PC-9 (cell line): ENCODE measurements at regions not wholly inside any gene's neighbourhood (a gene's known extent, or its start where the extent isn't known, plus 50 kb on each side); places are given as distances from the start of the nearest gene placed in this dataset.

ENCODE experiments used
- BruUV-seq: library from RNA; stranded (reverse); fragments of 400-500 nt; replicated peaks from 2 replicates; lab custom pipeline; 2021; lab: Mats Ljungman, UMichigan
- CTCF ChIA-PET: fragments of 300-600 bp; sonication (Branson Sonifier 250); formaldehyde crosslinking; loops from one replicate; lab custom pipeline; 2022; ENCODE audit warnings: antibody characterized with exemption; lab: Charles Lee
- POLR2A ChIA-PET: fragments of 300-600 bp; sonication (Branson Sonifier 250); formaldehyde crosslinking; loops from one replicate; lab custom pipeline; 2022; ENCODE audit warnings: antibody characterized with exemption; ENCODE audit not compliant: unreplicated experiment; lab: Charles Lee
- DNase-seq, 2 experiments: peaks; one replicate each; pipeline versions ENCODE4 v3.0.0 to v3.0.0-alpha.2; 2015 to 2022; ENCODE audit warnings: mixed read lengths in 1 of 2
- H2AFZ ChIP-seq: fragments of 200-600 bp; sonication (generic); 2 replicates; pipeline ENCODE4 v1.8.1; 2017; ENCODE audit warnings: antibody characterized with exemption
- H3F3A ChIP-seq: fragments of 200-600 bp; sonication (generic); 2 replicates; pipeline ENCODE4 v1.8.1; 2017; ENCODE audit warnings: antibody characterized with exemption, mild to moderate bottlenecking, low read depth; ENCODE audit not compliant: insufficient read depth
- H3K27ac ChIP-seq: fragments of 200-600 bp; sonication (generic); 2 replicates; pipeline ENCODE4 v1.6.1; 2016; ENCODE audit warnings: mixed run types
- H3K27me3 ChIP-seq: fragments of 200-600 bp; sonication (generic); 2 replicates; pipeline ENCODE4 v1.6.1; 2016; ENCODE audit warnings: low read depth, mixed run types; ENCODE audit not compliant: insufficient read depth
- H3K36me3 ChIP-seq: fragments of 200-600 bp; sonication (generic); 2 replicates; pipeline ENCODE4 v1.6.1; 2016; ENCODE audit warnings: low read depth, mixed run types
- H3K4me1 ChIP-seq: fragments of 200-600 bp; sonication (generic); replicated peaks from 2 replicates; pipeline ENCODE4 v1.6.1; 2016; ENCODE audit warnings: mixed run types; ENCODE audit not compliant: insufficient read depth
- H3K4me2 ChIP-seq: fragments of 200-600 bp; sonication (generic); 2 replicates; pipeline ENCODE4 v1.6.1; 2017; ENCODE audit warnings: mixed run types
- H3K4me3 ChIP-seq: fragments of 200-600 bp; sonication (generic); 2 replicates; pipeline ENCODE4 v1.6.1; 2016; ENCODE audit warnings: mixed run types
- H3K79me2 ChIP-seq: fragments of 200-600 bp; sonication (generic); 2 replicates; pipeline ENCODE4 v1.6.1; 2017; ENCODE audit warnings: low read depth, mixed run types
- H3K9me2 ChIP-seq: fragments of 200-600 bp; sonication (generic); 2 replicates; pipeline ENCODE4 v1.8.1; 2017; ENCODE audit warnings: mild to moderate bottlenecking; ENCODE audit not compliant: insufficient read depth
- H3K9me3 ChIP-seq: fragments of 200-600 bp; sonication (generic); 2 replicates; pipeline ENCODE4 v1.8.1; 2016; ENCODE audit warnings: low read depth; ENCODE audit not compliant: insufficient read depth
- H4K20me1 ChIP-seq: fragments of 200-600 bp; sonication (generic); 2 replicates; pipeline ENCODE4 v1.8.1; 2017; ENCODE audit not compliant: insufficient read depth
- EZH2 ChIP-seq: fragments of 200-600 bp; sonication (generic); IDR thresholded peaks from 2 replicates; pipeline ENCODE4 v1.8.0; 2017; ENCODE audit warnings: antibody characterized with exemption, low read depth
- intact Hi-C: fragments of 100-400 bp; cut with micrococcal nuclease; formaldehyde crosslinking; loops from one replicate; pipeline ENCODE4 v1.10.0; 2022; ENCODE audit not compliant: unreplicated experiment
- TF ChIP-seq, protein P1 (sequence below): fragments of 200-600 bp; sonication (generic); conservative IDR thresholded peaks from 2 replicates; pipeline ENCODE4 v1.6.1; 2017; ENCODE audit warnings: mixed run types, antibody characterized with exemption, mild to moderate bottlenecking, moderate library complexity

DNA sequence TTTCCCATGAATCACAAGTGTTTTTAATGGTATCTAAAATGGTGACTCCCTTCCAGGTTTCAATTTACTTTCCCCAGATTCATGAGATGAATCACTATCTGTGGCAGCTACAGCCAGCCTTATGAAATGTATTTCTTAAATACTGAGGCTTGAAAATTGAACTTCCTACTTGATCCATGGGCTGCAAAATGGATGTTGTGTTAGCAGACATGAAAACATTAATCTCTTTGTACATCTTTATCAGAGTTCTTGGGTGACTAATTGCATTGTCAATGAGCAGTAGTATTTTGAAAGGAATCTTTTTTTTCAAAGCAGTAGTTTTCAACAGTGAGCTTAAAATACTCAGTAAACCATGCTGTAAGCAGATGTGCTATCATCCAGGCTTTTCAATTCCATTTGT, 250.8 kb downstream of the SLC6A15 start:
- ChIA-PET POLR2A (no interaction called here), CTCF (no interaction called here)
- H3K4me1 ChIP-seq: no peaks in the 10 kb centered on the region
- no peak overlapping the region for H2AFZ ChIP-seq
- intact Hi-C loops: no loop called here
- no peak for DNase-seq
- TF ChIP-seq, protein P1, sequence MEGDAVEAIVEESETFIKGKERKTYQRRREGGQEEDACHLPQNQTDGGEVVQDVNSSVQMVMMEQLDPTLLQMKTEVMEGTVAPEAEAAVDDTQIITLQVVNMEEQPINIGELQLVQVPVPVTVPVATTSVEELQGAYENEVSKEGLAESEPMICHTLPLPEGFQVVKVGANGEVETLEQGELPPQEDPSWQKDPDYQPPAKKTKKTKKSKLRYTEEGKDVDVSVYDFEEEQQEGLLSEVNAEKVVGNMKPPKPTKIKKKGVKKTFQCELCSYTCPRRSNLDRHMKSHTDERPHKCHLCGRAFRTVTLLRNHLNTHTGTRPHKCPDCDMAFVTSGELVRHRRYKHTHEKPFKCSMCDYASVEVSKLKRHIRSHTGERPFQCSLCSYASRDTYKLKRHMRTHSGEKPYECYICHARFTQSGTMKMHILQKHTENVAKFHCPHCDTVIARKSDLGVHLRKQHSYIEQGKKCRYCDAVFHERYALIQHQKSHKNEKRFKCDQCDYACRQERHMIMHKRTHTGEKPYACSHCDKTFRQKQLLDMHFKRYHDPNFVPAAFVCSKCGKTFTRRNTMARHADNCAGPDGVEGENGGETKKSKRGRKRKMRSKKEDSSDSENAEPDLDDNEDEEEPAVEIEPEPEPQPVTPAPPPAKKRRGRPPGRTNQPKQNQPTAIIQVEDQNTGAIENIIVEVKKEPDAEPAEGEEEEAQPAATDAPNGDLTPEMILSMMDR: no peak
- no peak for TF ChIP-seq EZH2
- no peak overlapping the region for H3K4me3 ChIP-seq
- 0 out of 2 replicates have a peak, but pooled peaks cover 6% of the 10 kb centered on the region for H3K9me2 ChIP-seq
- no peaks in the 10 kb centered on the region for H3K79me2 ChIP-seq
- no peak overlapping the region for H3K27ac ChIP-seq
- no peak overlapping the region for H3K4me2 ChIP-seq
- H3F3A ChIP-seq: no peaks in the 10 kb centered on the region
- no peaks in the 10 kb centered on the region for H3K9me3 ChIP-seq
- H3K36me3 ChIP-seq: no peaks in the 10 kb centered on the region
- no TSS peak for BruUV-seq
- H3K27me3 ChIP-seq: no peaks in the 10 kb centered on the region
- H4K20me1 ChIP-seq: no peaks in the 10 kb centered on the region

DNA sequence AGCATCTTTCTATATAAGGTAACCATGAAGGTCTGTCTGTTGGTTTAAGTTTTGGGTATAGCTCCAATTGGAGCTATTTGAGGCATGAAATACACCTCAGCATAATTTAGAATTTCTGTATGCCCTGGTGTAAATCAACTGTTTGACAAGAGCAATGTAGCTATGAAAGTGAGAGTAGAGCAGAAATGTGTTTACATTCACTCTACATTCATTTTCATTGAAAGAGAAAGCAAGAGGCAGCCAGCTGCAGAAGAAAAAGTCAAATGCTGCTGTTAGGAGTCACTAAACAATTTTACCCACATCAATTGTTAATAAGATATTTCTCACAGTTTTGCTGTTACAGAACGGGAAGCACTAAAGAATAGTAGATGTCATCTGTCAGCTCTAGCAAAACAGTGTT, 252.5 kb downstream of the SLC6A15 start:
- H3K9me3 ChIP-seq: no peaks in the 10 kb centered on the region
- no peaks in the 10 kb centered on the region for H3K36me3 ChIP-seq
- H3K4me2 ChIP-seq: no peak overlapping the region

DNA sequence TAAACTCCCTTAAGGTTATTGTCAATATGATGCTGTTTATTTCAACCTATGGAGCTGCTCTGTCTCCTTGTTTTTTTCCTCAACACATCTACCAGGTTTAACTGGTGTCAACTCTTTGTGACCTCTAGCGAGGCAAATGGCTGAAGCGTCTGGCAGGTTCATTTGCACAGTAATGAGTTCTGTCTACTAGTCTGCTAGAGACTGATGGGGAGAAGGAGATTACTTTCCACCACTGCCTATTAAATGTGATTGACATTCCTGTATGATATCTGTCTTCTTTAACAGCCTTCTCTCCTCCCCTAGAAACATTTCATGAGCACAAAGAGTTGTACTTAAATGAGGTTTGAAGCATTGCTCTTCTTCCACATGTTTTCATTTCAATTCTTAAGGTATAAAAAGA, 253.7 kb downstream of the SLC6A15 start:
- Histone ChIP-seq H3K4me1 (no peaks in the 10 kb centered on the region), H3F3A (no peaks in the 10 kb centered on the region), H3K9me2 (peaks cover 6% of the 10 kb centered on the region; the same call in 1 of the 2 replicates), H3K36me3 (no peaks in the 10 kb centered on the region), H4K20me1 (no peaks in the 10 kb centered on the region), H3K27ac (no peak overlapping the region), H3K9me3 (no peaks in the 10 kb centered on the region), H2AFZ (no peak overlapping the region), H3K4me2 (no peak overlapping the region), H3K79me2 (no peaks in the 10 kb centered on the region), H3K27me3 (no peaks in the 10 kb centered on the region), H3K4me3 (no peak overlapping the region)
- TF ChIP-seq, protein P1: no peak
- no peak for TF ChIP-seq EZH2
- POLR2A ChIA-PET: no interaction called here
- DNase-seq: no peak
- intact Hi-C loops: no loop called here
- BruUV-seq: no TSS peak
- CTCF ChIA-PET: no interaction called here

More for the DNA sequence above, 252.5 kb downstream of the SLC6A15 start:
- 0 out of 2 replicates have a peak, but pooled peaks cover 6% of the 10 kb centered on the region for H3K9me2 ChIP-seq
- H3K27ac ChIP-seq: no peak overlapping the region
- TF ChIP-seq, protein P1: no peak
- TF ChIP-seq EZH2: no peak
- BruUV-seq: no TSS peak
- intact Hi-C loops: no loop called here
- CTCF ChIA-PET: no interaction called here
- no peaks in the 10 kb centered on the region for H3F3A ChIP-seq
- no peaks in the 10 kb centered on the region for H3K27me3 ChIP-seq
- no peak overlapping the region for H2AFZ ChIP-seq
- no peak for DNase-seq
- H3K79me2 ChIP-seq: no peaks in the 10 kb centered on the region
- H4K20me1 ChIP-seq: no peaks in the 10 kb centered on the region
- POLR2A ChIA-PET: no interaction called here
- H3K4me1 ChIP-seq: no peaks in the 10 kb centered on the region
- no peak overlapping the region for H3K4me3 ChIP-seq
